ENCODE measurements at regions not wholly inside any gene's neighbourhood (a gene's known extent, or its start where the extent isn't known, plus 50 kb on each side); places are given as distances from the start of the nearest gene placed in this dataset.

DNA sequence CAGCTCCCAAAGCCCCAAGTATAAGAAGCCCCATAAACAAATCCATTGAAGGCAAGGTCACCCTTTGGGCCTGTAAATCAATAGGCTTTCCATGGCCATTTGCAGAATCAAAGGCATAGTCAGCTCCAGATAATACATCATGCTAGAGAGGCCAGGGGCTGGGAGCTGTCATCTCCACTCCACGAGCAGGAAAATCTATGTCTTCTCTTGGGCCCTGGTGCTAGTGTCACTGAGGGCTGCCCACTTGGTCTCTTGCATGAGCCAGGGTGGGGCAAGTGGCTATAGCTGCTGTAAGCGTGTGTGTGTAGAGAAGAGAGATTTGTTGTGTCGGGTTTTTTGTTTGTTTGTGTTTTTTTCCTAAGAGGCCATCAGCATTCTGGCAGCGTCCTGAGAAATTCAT lies 90.0 kb upstream of the ZNF618 start:
- no peak overlapping the region for H2AK9ac ChIP-seq (replicated peaks; ENCODE audit: low read depth, low read length, poor library complexity)
- intact Hi-C loops (cut with micrococcal nuclease) = no loop called here
- H3K9me3 ChIP-seq (ENCODE audit: control insufficient read depth, insufficient read depth, low read length) = peaks cover 2% of the 10 kb centered on the region
- ATAC-seq (ENCODE audit: low read depth) (no peak), DNase-seq (no peak)
- H3K14ac ChIP-seq (replicated peaks; ENCODE audit: low read depth, low read length) = no peak overlapping the region
- H4K8ac ChIP-seq (ENCODE audit: low read depth in 2 of 2, low read length in 2 of 2) = no peak overlapping the region
- H3K9me1 ChIP-seq (ENCODE audit: insufficient read depth, low read length) = no peaks in the 10 kb centered on the region
- no peak overlapping the region for H4K91ac ChIP-seq (ENCODE audit: insufficient read depth, low read depth, low read length)
- H2BK120ac ChIP-seq (ENCODE audit: low read depth, low read length) = no peak overlapping the region
- peaks cover 60% of the 10 kb centered on the region for H3K27me3 ChIP-seq (ENCODE audit: control insufficient read depth, insufficient read depth, low read length)
- no peak overlapping the region for H3K27ac ChIP-seq (ENCODE audit: insufficient read depth, low read length)
- no peak overlapping the region for H3K4me2 ChIP-seq (ENCODE audit: low read depth, low read length)
- no CpG with 5 or more reads among the region's 4 CpGs for WGBS, 2 experiments (ENCODE audit: extremely low coverage in 2 of 2, insufficient read length in 1 of 2)
- dilution Hi-C loops (cut with HindIII; ENCODE audit: low sequenced_read_pairs, unreplicated experiment) = no loop called here
- no peak overlapping the region for H2BK15ac ChIP-seq (ENCODE audit: low read depth, low read length)
- H2AK5ac ChIP-seq (ENCODE audit: low read depth, low read length) = no peak overlapping the region
- H2AFZ ChIP-seq (replicated peaks; ENCODE audit: low read length, poor library complexity) = no peak overlapping the region
- no peaks in the 10 kb centered on the region for H3K36me3 ChIP-seq (ENCODE audit: control insufficient read depth, insufficient read depth, low read length)
- TF ChIP-seq RFX5 (IDR thresholded peaks at IDR 0.05; ENCODE audit: low read depth, low read length) (no peak), SMC3 (IDR thresholded peaks at IDR 0.05; ENCODE audit: low read depth, low read length) (no peak), MAFK (IDR thresholded peaks at IDR 0.05; ENCODE audit: low read depth, low read length) (no peak), CTCF (conservative IDR thresholded peaks at IDR 0.05; ENCODE audit: low read depth, low read length) (no peak), CHD1 (IDR thresholded peaks at IDR 0.05; ENCODE audit: low read depth, low read length) (no peak), RAD21 (IDR thresholded peaks at IDR 0.05; ENCODE audit: low read length) (no peak), MAZ (IDR thresholded peaks at IDR 0.05; ENCODE audit: borderline replicate concordance, low read depth, low read length) (no peak), FOS (IDR thresholded peaks at IDR 0.05; ENCODE audit: low read depth, low read length) (no peak), USF2 (IDR thresholded peaks at IDR 0.05; ENCODE audit: low read depth, low read length) (no peak)
- TF ChIP-seq, protein P1, sequence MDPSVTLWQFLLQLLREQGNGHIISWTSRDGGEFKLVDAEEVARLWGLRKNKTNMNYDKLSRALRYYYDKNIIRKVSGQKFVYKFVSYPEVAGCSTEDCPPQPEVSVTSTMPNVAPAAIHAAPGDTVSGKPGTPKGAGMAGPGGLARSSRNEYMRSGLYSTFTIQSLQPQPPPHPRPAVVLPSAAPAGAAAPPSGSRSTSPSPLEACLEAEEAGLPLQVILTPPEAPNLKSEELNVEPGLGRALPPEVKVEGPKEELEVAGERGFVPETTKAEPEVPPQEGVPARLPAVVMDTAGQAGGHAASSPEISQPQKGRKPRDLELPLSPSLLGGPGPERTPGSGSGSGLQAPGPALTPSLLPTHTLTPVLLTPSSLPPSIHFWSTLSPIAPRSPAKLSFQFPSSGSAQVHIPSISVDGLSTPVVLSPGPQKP (IDR thresholded peaks at IDR 0.05; ENCODE audit: borderline replicate concordance, low read depth, low read length) = no peak
- H3K56ac ChIP-seq (ENCODE audit: extremely low read depth, insufficient read depth, low read length) = no peak overlapping the region
- in situ Hi-C loops (cut with MboI; ENCODE audit: low sequenced_read_pairs) = no loop called here
- no peak overlapping the region for H3K9ac ChIP-seq (ENCODE audit: low read depth, low read length)
- no peak overlapping the region for H3K23ac ChIP-seq (ENCODE audit: low read depth, low read length)
- no peak overlapping the region for H3K4me3 ChIP-seq (ENCODE audit: insufficient read depth, low read depth, low read length)
- no peaks in the 10 kb centered on the region for H4K20me1 ChIP-seq (ENCODE audit: insufficient read depth, low read length)
- no peak overlapping the region for H3K4ac ChIP-seq (ENCODE audit: low read depth, low read length)
- no peaks in the 10 kb centered on the region for H3K79me1 ChIP-seq (ENCODE audit: low read depth in 1 of 2, low read length in 2 of 2)
- no peak overlapping the region for H4K5ac ChIP-seq (ENCODE audit: low read depth, low read length)
- ChIA-PET POLR2A (ENCODE audit: unreplicated experiment) (no interaction called here), CTCF (no interaction called here)
- no TSS peak for BruUV-seq (replicated peaks)
- H3K18ac ChIP-seq (ENCODE audit: low read depth, low read length) = no peak overlapping the region
- H2BK20ac ChIP-seq (ENCODE audit: low read depth, low read length) = no peak overlapping the region
- H2BK5ac ChIP-seq (ENCODE audit: low read depth, low read length, poor library complexity, severe bottlenecking) = no peak overlapping the region
- no peaks in the 10 kb centered on the region for H3K4me1 ChIP-seq (ENCODE audit: control insufficient read depth, insufficient read depth, low read length)

All from IMR-90 (cell line).